ENCODE measurements at regions not wholly inside any gene's neighbourhood (a gene's known extent, or its start where the extent isn't known, plus 50 kb on each side); places are given as distances from the start of the nearest gene placed in this dataset.
"Not testable (repeated sequence)": the region's sequence is repeated elsewhere in the genome, so short reads cannot be mapped to it uniquely, and the experiment has no call there.

GRCh38 chr15:20612796-20613195 lies 71.2 kb upstream of the GOLGA6L6 start:
- TF ChIP-seq RAD21 (IDR thresholded peaks at IDR 0.05; ENCODE audit: low read length); TAF1 (IDR thresholded peaks at IDR 0.05; ENCODE audit: borderline replicate concordance, low read depth, low read length); YY1 (IDR thresholded peaks at IDR 0.05; ENCODE audit: low read depth); FOXM1 (IDR thresholded peaks at IDR 0.05; ENCODE audit: low read depth); GATA2 (CRISPR knock-in tag; IDR thresholded peaks at IDR 0.05); FOXJ3 (CRISPR knock-in tag; IDR thresholded peaks at IDR 0.05); RCOR1 (IDR thresholded peaks at IDR 0.05; ENCODE audit: low read length); USF2 (IDR thresholded peaks at IDR 0.05; ENCODE audit: borderline replicate concordance, low read depth, low read length); GABPA (IDR thresholded peaks at IDR 0.05; ENCODE audit: low read depth); SIN3A (IDR thresholded peaks at IDR 0.05; ENCODE audit: borderline replicate concordance, low read depth, low read length); EZH2phosphoT487 (IDR thresholded peaks at IDR 0.05; ENCODE audit: borderline replicate concordance, low read depth): not testable (repeated sequence)
- TF ChIP-seq, protein P1, sequence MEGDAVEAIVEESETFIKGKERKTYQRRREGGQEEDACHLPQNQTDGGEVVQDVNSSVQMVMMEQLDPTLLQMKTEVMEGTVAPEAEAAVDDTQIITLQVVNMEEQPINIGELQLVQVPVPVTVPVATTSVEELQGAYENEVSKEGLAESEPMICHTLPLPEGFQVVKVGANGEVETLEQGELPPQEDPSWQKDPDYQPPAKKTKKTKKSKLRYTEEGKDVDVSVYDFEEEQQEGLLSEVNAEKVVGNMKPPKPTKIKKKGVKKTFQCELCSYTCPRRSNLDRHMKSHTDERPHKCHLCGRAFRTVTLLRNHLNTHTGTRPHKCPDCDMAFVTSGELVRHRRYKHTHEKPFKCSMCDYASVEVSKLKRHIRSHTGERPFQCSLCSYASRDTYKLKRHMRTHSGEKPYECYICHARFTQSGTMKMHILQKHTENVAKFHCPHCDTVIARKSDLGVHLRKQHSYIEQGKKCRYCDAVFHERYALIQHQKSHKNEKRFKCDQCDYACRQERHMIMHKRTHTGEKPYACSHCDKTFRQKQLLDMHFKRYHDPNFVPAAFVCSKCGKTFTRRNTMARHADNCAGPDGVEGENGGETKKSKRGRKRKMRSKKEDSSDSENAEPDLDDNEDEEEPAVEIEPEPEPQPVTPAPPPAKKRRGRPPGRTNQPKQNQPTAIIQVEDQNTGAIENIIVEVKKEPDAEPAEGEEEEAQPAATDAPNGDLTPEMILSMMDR (IDR thresholded peaks at IDR 0.05), result not testable (repeated sequence)
- TF ChIP-seq, protein P2, sequence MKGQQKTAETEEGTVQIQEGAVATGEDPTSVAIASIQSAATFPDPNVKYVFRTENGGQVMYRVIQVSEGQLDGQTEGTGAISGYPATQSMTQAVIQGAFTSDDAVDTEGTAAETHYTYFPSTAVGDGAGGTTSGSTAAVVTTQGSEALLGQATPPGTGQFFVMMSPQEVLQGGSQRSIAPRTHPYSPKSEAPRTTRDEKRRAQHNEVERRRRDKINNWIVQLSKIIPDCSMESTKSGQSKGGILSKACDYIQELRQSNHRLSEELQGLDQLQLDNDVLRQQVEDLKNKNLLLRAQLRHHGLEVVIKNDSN (IDR thresholded peaks at IDR 0.05; ENCODE audit: borderline replicate concordance, low read depth), result not testable (repeated sequence)

All from SK-N-SH (cell line).